ENCODE measurements at regions not wholly inside any gene's neighbourhood (a gene's known extent, or its start where the extent isn't known, plus 50 kb on each side); places are given as distances from the start of the nearest gene placed in this dataset.

DNA sequence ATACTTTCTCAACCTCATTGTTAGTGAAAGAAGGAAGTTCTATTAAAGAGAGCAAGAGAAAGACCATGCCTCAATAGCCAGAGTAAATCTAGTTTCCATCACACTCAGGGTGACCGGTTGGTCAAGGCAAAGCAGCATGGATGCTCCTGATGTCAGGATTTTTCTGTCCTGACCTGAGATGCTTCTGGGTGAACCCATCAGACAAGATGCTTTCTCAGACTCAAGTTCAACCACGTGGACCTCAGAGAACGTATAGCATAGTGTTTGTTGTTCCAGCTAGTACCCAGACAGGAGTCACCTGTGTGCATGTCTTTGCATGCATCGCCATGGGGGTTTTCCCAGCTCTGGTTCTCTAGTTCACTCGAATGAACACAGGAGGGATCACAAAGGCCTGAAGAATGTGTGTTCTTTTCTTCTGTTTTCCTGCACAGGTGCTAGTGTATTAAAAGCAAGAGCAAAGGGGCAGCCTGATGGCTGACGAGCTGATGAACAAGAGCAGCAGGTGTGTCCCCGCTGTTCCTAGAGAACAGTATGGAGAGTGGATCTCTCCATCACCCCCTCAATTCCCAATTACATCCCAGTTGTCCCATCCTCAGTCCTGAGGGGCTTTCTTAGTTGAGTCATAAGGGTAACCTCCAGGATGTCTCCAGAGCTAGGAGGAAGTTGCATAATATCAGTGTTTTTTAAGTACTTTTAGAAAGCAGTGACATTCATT lies 110.5 kb upstream of the ENPP6 start:
- Histone ChIP-seq H3K27me3 (ENCODE audit: low read depth) (no peaks in the 10 kb centered on the region), H3K4me3 (no peak overlapping the region), H3K9me3 (replicated peaks) (no peaks in the 10 kb centered on the region), H3K36me3 (no peaks in the 10 kb centered on the region), H3K27ac (replicated peaks) (no peak overlapping the region), H3K4me1 (peaks cover 9% of the 10 kb centered on the region)
- TF ChIP-seq, protein P1, sequence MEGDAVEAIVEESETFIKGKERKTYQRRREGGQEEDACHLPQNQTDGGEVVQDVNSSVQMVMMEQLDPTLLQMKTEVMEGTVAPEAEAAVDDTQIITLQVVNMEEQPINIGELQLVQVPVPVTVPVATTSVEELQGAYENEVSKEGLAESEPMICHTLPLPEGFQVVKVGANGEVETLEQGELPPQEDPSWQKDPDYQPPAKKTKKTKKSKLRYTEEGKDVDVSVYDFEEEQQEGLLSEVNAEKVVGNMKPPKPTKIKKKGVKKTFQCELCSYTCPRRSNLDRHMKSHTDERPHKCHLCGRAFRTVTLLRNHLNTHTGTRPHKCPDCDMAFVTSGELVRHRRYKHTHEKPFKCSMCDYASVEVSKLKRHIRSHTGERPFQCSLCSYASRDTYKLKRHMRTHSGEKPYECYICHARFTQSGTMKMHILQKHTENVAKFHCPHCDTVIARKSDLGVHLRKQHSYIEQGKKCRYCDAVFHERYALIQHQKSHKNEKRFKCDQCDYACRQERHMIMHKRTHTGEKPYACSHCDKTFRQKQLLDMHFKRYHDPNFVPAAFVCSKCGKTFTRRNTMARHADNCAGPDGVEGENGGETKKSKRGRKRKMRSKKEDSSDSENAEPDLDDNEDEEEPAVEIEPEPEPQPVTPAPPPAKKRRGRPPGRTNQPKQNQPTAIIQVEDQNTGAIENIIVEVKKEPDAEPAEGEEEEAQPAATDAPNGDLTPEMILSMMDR (IDR thresholded peaks at IDR 0.05; ENCODE audit: borderline replicate concordance), result no peak
- intact Hi-C loops (cut with micrococcal nuclease), result no loop called here
- no peak for DNase-seq

DNA sequence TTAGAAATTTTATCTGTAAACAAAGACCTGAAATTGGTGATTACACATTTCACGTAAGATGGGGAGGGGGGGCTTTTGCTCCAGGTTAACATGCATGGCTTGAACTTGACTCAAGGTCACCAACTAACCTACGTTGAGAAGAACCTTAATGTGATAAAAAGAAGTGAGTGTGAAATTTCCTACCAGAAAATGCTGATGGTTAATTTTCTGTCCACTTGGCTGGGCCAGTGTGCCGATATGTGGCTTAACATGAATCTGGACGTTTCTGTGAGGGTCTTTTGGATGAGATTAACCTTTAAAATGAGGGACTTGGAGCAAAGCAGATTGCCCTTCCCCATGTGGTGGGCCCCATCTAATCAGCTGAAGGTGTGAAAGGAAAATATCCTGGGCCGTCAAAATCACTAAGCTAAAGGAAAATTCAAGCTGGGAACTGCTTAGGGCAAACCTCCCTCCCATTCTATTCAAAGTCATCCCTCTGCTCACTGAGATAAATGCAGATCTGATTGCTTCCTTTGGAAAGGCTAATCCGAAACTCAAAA lies 107.3 kb upstream of the ENPP6 start:
- Histone ChIP-seq H3K4me3 (no peak overlapping the region), H3K36me3 (no peaks in the 10 kb centered on the region), H3K27me3 (ENCODE audit: low read depth) (no peaks in the 10 kb centered on the region), H3K4me1 (no peaks in the 10 kb centered on the region), H3K9me3 (replicated peaks) (no peaks in the 10 kb centered on the region), H3K27ac (replicated peaks) (no peak overlapping the region)
- intact Hi-C loops (cut with micrococcal nuclease), result no loop called here
- no peak for DNase-seq
- TF ChIP-seq, protein P1 (IDR thresholded peaks at IDR 0.05; ENCODE audit: borderline replicate concordance), result no peak

DNA sequence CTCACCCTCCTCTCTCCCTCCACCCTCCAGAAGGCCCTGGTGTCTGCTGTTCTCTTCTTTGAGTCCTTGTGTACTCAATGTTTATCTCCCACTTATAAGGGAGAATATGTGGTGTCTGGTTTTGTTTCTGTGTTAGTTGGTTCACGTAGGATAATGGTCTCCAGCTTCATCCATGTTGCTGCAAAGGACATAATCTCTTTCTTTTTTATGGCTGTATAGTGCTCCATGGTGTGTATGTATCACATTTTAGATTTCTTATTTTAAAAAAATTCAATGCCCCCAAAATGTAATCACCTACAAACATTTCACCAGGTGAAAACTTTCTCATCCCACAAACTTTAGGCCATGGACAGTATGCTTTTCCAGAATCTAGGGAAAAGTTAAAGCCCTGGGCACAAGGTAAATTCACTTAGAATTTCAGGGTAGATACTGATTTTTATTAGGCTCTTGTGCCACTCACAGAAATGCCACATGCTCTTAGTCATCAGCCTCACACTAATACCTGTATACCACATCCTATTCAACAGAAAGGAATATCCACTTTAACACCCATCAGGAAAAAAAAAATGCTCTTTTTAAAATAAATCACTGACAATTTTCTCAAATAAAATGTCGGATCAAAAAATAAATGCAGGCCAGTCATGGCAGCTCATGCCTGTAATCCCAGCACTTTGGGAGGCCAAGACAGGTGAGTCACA lies 104.8 kb upstream of the ENPP6 start:
- TF ChIP-seq, protein P1 (IDR thresholded peaks at IDR 0.05; ENCODE audit: borderline replicate concordance), result no peak
- no peaks in the 10 kb centered on the region for H3K4me1 ChIP-seq
- no peaks in the 10 kb centered on the region for H3K27me3 ChIP-seq (ENCODE audit: low read depth)
- H3K36me3 ChIP-seq, result no peaks in the 10 kb centered on the region
- no peaks in the 10 kb centered on the region for H3K9me3 ChIP-seq (replicated peaks)
- no peak for DNase-seq
- no peak overlapping the region for H3K27ac ChIP-seq (replicated peaks)
- intact Hi-C loops (cut with micrococcal nuclease), result no loop called here
- H3K4me3 ChIP-seq, result no peak overlapping the region

DNA sequence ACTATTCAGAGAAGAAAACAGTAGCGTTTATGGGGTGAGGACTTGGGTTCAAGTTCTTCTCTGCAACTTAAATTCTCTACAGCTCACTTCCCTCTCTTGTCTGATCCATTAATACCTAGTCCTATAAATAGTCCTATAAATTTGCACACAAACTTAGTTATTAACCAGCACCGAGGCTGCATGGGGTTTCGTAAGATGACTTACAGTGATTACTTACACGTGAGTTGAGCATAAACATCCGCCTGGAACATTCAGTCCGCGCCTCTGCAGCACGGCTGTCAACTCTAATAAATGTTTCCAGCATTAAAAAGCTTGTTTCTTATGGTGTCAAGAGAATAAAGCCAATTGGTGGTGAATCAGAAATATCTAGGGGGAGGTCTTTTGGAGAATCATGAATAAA lies 103.0 kb upstream of the ENPP6 start:
- Histone ChIP-seq H3K9me3 (replicated peaks) (no peaks in the 10 kb centered on the region), H3K27me3 (ENCODE audit: low read depth) (no peaks in the 10 kb centered on the region), H3K36me3 (no peaks in the 10 kb centered on the region), H3K4me1 (no peaks in the 10 kb centered on the region), H3K4me3 (no peak overlapping the region), H3K27ac (replicated peaks) (no peak overlapping the region)
- no peak for DNase-seq
- TF ChIP-seq, protein P1 (IDR thresholded peaks at IDR 0.05; ENCODE audit: borderline replicate concordance), result no peak
- intact Hi-C loops (cut with micrococcal nuclease), result no loop called here

DNA sequence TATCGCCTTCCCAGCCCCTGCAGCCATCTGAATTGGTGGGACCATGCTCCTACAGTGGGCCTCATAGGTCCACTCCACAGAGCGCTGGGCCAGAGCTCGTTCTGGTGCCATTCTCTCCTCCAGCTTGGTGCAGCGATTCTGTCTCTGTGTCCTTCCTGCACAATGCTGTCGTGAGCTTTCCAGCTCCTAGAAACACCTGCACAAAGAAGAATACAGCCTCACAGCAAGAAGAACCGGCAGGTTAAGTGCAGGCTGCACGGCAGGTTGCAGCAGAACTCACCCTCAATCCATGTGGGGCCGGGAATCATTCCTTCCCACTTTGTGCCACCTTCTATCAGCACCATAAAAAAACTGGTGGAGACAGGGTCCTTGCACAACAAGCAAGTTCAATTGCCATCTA lies 101.2 kb upstream of the ENPP6 start:
- no peaks in the 10 kb centered on the region for H3K36me3 ChIP-seq
- intact Hi-C loops (cut with micrococcal nuclease), result no loop called here
- no peak overlapping the region for H3K4me3 ChIP-seq
- no peak overlapping the region for H3K27ac ChIP-seq (replicated peaks)
- H3K27me3 ChIP-seq (ENCODE audit: low read depth), result no peaks in the 10 kb centered on the region
- no peaks in the 10 kb centered on the region for H3K9me3 ChIP-seq (replicated peaks)
- TF ChIP-seq, protein P1 (IDR thresholded peaks at IDR 0.05; ENCODE audit: borderline replicate concordance), result no peak
- no peak for DNase-seq
- H3K4me1 ChIP-seq, result no peaks in the 10 kb centered on the region
